ENCODE measurements at regions not wholly inside any gene's neighbourhood (a gene's known extent, or its start where the extent isn't known, plus 50 kb on each side); places are given as distances from the start of the nearest gene placed in this dataset.

- no peak overlapping the region for H3K4me3 ChIP-seq (ENCODE audit: low read depth, low read length)
- TF ChIP-seq CTCF (IDR thresholded peaks at IDR 0.05; ENCODE audit: borderline replicate concordance, insufficient read depth, low read depth, low read length) = no peak
These were observed 184.8 kb downstream of the GABRG1 start for GRCh38 chr4:45939056-45939455.

- H3K4me3 ChIP-seq (ENCODE audit: low read depth, low read length) = no peak overlapping the region
- TF ChIP-seq CTCF (IDR thresholded peaks at IDR 0.05; ENCODE audit: borderline replicate concordance, insufficient read depth, low read depth, low read length) = no peak
These were observed 192.7 kb downstream of the GABRG1 start for GRCh38 chr4:45931154-45931553.

- H3K4me3 ChIP-seq (ENCODE audit: low read depth, low read length) = no peak overlapping the region
- TF ChIP-seq CTCF (IDR thresholded peaks at IDR 0.05; ENCODE audit: borderline replicate concordance, insufficient read depth, low read depth, low read length) = no peak
These were observed 196.2 kb downstream of the GABRG1 start for GRCh38 chr4:45927641-45928040.

- no peak overlapping the region for H3K4me3 ChIP-seq (ENCODE audit: low read depth, low read length)
- no peak for TF ChIP-seq CTCF (IDR thresholded peaks at IDR 0.05; ENCODE audit: borderline replicate concordance, insufficient read depth, low read depth, low read length)
These were observed 198.0 kb downstream of the GABRG1 start for GRCh38 chr4:45925809-45926208.

- H3K4me3 ChIP-seq (ENCODE audit: low read depth, low read length) = no peak overlapping the region
- TF ChIP-seq CTCF (IDR thresholded peaks at IDR 0.05; ENCODE audit: borderline replicate concordance, insufficient read depth, low read depth, low read length) = no peak
These were observed 203.0 kb downstream of the GABRG1 start for GRCh38 chr4:45920861-45921260.

- no peak overlapping the region for H3K4me3 ChIP-seq (ENCODE audit: low read depth, low read length)
- no peak for TF ChIP-seq CTCF (IDR thresholded peaks at IDR 0.05; ENCODE audit: borderline replicate concordance, insufficient read depth, low read depth, low read length)
These were observed 213.3 kb downstream of the GABRG1 start for GRCh38 chr4:45910511-45910910.

- no peak for TF ChIP-seq CTCF (IDR thresholded peaks at IDR 0.05; ENCODE audit: borderline replicate concordance, insufficient read depth, low read depth, low read length)
- no peak overlapping the region for H3K4me3 ChIP-seq (ENCODE audit: low read depth, low read length)
These were observed 225.8 kb downstream of the GABRG1 start for GRCh38 chr4:45897946-45898585.
